ENCODE measurements at regions not wholly inside any gene's neighbourhood (a gene's known extent, or its start where the extent isn't known, plus 50 kb on each side); places are given as distances from the start of the nearest gene placed in this dataset.

- DNase-seq: no peak
Measured at GRCh38 chr16:79668502-79668901, 68.0 kb upstream of the MAF start.

DNA sequence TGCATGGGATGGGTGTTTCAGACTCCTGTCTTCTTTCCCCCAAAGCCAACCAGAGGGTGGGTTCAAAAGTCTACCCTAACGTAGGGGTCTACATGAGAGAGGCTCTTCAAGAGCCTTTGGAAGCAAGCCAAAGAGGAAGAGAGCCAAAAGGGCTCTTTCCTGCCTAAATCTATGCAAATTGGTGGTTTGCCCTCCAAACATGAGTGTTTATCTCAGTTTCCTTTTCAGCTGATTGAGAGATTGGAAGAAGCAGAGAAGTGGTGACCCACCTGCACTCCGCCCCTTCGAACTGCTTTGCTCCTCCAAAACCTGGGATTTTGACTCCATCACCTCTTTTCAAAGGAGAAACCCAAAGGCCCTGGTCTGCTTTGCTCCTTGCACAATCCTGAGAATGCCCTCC is 65.4 kb upstream of the MAF start:
- DNase-seq: no peak

DNA sequence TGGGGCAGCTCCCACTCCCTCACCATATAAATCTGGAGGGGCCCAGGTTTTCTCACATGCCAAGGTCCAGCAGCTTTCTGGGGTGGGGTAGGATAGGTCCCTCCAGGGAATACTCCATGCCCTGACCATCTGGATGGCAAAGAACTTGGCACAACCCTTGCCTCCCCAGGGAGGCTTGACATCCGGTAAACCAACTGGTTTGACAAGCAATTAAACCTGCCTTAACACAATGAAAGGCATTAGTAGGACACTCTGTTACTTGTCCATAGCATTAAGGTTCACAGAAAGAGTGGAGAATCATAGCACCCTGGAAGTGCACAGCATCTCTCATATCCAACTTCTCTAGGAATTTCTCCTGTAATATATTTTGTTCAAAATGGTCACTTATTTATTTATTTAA is 63.9 kb upstream of the MAF start:
- DNase-seq: peak; percentile 95

- no peak for DNase-seq
Measured at GRCh38 chr16:79662669-79663313, 62.3 kb upstream of the MAF start.

GRCh38 chr16:79662122-79662521 is 61.6 kb upstream of the MAF start:
- no peak for DNase-seq

GRCh38 chr16:79661578-79661977 is 61.0 kb upstream of the MAF start:
- no peak for DNase-seq

GRCh38 chr16:79659344-79659743 is 58.8 kb upstream of the MAF start:
- no peak for DNase-seq

DNA sequence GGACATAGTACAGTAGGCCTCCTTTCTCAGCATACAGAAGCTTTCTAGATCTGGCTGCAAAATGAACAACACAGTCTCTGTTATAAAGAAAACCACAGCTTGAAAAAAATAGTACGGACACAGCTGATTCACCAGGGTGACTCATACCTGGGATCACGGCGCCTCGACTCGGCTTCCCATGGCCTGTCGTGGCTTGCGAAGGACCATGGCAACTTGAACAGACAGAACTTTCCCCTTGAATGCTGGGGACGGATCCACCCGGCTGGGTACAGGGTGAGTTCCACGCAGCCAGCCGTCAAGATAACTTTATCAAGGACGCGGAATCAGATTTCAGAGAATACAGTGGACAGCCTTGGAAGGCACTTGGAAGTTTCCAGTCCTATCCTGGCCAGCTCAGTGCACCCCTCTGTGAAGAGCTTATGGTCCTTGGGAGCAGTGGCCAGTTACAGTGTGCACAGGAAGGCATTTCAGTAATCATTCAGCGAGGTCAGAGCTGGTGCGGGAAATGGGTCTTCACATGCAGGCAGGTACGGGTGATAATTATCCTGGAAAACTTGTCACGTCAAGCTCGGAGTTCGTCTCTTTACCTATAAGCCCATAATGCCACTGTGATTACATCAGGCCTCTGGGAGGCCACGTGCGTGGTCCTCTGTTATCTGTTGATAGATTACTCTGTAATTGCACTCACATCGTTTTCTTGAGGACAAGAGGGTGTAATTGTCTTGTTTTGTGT is 57.9 kb upstream of the MAF start:
- peak; percentile 43 for DNase-seq

DNA sequence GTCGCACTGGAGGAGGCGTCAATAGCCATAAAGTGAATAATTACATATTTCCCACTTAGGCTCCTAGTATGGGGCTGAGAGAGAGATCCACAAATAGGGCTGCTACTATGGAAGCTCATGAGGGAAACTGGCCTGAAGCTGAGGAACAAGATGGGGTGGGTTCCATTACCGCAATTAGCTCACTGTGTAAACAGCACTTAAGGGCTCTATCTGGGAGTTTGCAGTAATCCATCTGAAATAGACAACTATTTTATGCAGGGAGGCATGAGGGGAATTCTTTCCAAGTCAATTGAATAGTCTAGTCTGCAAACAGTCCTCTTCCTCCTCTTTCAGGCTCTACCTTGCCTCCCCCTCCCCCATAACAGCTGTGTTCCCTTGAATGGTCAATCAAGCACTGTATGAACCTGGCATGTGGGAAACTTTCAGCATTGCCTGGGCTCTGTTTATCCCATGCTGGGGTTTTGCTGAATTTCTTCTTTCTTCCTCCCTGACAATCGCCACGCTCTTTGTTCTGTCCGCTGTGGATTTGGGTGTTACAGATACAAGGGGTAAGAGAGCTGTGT is 56.1 kb upstream of the MAF start:
- peak; percentile 96 for DNase-seq

DNA sequence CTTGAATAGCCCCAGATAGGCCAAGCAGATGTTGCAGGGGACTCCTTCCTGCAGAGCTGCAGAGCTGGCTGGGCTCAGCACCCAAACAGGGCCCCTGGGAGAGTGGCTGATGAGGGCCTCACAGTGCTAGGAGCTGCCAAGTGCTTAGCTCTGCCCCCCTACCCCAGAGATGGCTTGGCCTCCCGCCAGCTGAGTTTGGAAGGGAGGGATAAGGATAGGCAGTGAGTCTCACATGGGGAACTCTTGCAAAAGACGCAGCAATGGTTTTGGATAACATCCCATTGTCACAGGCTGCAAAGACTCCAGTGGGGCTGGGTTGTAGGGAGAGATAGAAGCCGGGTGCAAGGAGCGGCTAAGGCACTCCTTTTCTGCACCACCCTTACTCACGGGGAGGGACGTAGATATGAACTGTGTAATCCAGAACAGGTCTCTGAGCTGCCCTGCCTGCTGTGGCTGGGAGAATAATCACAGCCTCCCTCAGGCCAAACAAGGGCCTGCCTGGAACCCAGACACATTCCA is 52.9 kb upstream of the MAF start:
- DNase-seq: no peak

- no peak for DNase-seq
Measured at GRCh38 chr16:79651363-79651762, 50.8 kb upstream of the MAF start.
